ENCODE measurements at regions not wholly inside any gene's neighbourhood (a gene's known extent, or its start where the extent isn't known, plus 50 kb on each side); places are given as distances from the start of the nearest gene placed in this dataset.

DNA sequence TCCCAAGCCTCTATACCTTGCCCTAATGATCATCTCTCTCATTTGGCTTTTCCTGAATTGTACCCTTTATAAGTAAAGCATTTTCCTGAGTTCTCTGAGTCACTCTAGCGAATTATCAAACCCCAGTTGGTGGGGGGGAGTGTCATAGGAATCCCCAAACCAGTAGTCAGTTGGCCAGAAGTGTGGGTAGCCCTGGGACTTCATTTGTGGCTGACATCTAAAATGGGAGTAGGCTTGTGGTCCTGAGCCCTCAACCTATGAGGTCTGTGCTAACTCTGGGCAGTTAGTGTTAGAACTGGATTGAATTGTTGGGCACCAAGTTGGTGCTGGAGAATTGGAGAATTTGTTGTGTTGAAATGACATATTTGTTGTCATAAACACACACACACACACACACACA lies 91.3 kb downstream of the BBS10 start:
- no peak for TF ChIP-seq ELK1 (IDR thresholded peaks at IDR 0.05; ENCODE audit: borderline replicate concordance, low read depth, low read length)
- TF ChIP-seq BHLHE40 (IDR thresholded peaks at IDR 0.05; ENCODE audit: low read depth, low read length): no peak
- TF ChIP-seq CHD1 (IDR thresholded peaks at IDR 0.05; ENCODE audit: low read depth, low read length): no peak
- TF ChIP-seq POLR2A (IDR thresholded peaks at IDR 0.05; ENCODE audit: low read depth, low read length): no peak
- TF ChIP-seq SMC3 (IDR thresholded peaks at IDR 0.05; ENCODE audit: low read depth, low read length): no peak
- no peak for TF ChIP-seq FOS (IDR thresholded peaks at IDR 0.05; ENCODE audit: low read depth, low read length)
- no peak for TF ChIP-seq NFE2L2 (IDR thresholded peaks at IDR 0.05; ENCODE audit: low read depth, low read length)
- TF ChIP-seq CTCF (conservative IDR thresholded peaks at IDR 0.05; ENCODE audit: low read depth, low read length): no peak
- TF ChIP-seq RFX5 (IDR thresholded peaks at IDR 0.05; ENCODE audit: low read depth, low read length): no peak
- TF ChIP-seq MAZ (IDR thresholded peaks at IDR 0.05; ENCODE audit: borderline replicate concordance, low read depth, low read length): no peak
- TF ChIP-seq, protein P1, sequence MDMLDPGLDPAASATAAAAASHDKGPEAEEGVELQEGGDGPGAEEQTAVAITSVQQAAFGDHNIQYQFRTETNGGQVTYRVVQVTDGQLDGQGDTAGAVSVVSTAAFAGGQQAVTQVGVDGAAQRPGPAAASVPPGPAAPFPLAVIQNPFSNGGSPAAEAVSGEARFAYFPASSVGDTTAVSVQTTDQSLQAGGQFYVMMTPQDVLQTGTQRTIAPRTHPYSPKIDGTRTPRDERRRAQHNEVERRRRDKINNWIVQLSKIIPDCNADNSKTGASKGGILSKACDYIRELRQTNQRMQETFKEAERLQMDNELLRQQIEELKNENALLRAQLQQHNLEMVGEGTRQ (IDR thresholded peaks at IDR 0.05; ENCODE audit: low read depth, low read length): no peak
- no peak for TF ChIP-seq RAD21 (IDR thresholded peaks at IDR 0.05; ENCODE audit: low read length)
- H2BK5ac ChIP-seq (ENCODE audit: low read depth, low read length, poor library complexity, severe bottlenecking): no peak overlapping the region
- H3K36me3 ChIP-seq (ENCODE audit: control insufficient read depth, insufficient read depth, low read length): no peaks in the 10 kb centered on the region
- no TSS peak for BruUV-seq (replicated peaks)
- H3K27me3 ChIP-seq (ENCODE audit: control insufficient read depth, insufficient read depth, low read length): no peaks in the 10 kb centered on the region
- H3K4me2 ChIP-seq (ENCODE audit: low read depth, low read length): no peak overlapping the region
- H3K27ac ChIP-seq (ENCODE audit: insufficient read depth, low read length): no peak overlapping the region
- H3K4ac ChIP-seq (ENCODE audit: low read depth, low read length): peak overlapping the region; percentile 54; the same call in 1 of the 2 replicates
- H3K23ac ChIP-seq (ENCODE audit: low read depth, low read length): no peak overlapping the region
- peaks cover 12 to 13% of the 10 kb centered on the region in 2 experiments; a peak in 2 of 4 replicates for H3K79me1 ChIP-seq (ENCODE audit: low read depth in 1 of 2, low read length in 2 of 2)
- H4K20me1 ChIP-seq (ENCODE audit: insufficient read depth, low read length): no peaks in the 10 kb centered on the region
- H2BK120ac ChIP-seq (ENCODE audit: low read depth, low read length): no peak overlapping the region
- no peak overlapping the region for H3K4me3 ChIP-seq (ENCODE audit: insufficient read depth, low read depth, low read length)
- peak overlapping the region; percentile 70; the same call in 1 of the 2 replicates for H2BK20ac ChIP-seq (ENCODE audit: low read depth, low read length)
- no CpG with 5 or more reads among the region's 1 CpG for WGBS, 2 experiments (ENCODE audit: extremely low coverage in 2 of 2, insufficient read length in 1 of 2)
- dilution Hi-C loops (cut with HindIII; ENCODE audit: low sequenced_read_pairs, unreplicated experiment): no loop called here
- ChIA-PET CTCF (no interaction called here), POLR2A (ENCODE audit: unreplicated experiment) (no interaction called here)
- in situ Hi-C loops (cut with MboI; ENCODE audit: low sequenced_read_pairs): no loop called here
- peaks cover 12% of the 10 kb centered on the region for H3K4me1 ChIP-seq (ENCODE audit: control insufficient read depth, insufficient read depth, low read length)
- H3K9ac ChIP-seq (ENCODE audit: low read depth, low read length): no peak overlapping the region
- H3K14ac ChIP-seq (replicated peaks; ENCODE audit: low read depth, low read length): no peak overlapping the region
- intact Hi-C loops (cut with micrococcal nuclease): no loop called here
- peak overlapping the region; percentile 54; the same call in 1 of the 2 replicates for H2AK5ac ChIP-seq (ENCODE audit: low read depth, low read length)
- H3K56ac ChIP-seq (ENCODE audit: extremely low read depth, insufficient read depth, low read length): no peak overlapping the region
- peak overlapping the region; percentile 50; the same call in 1 of the 3 replicates for H2BK15ac ChIP-seq (ENCODE audit: low read depth, low read length)
- no peak overlapping the region for H2AFZ ChIP-seq (replicated peaks; ENCODE audit: low read length, poor library complexity)
- no peak overlapping the region for H4K8ac ChIP-seq (ENCODE audit: low read depth in 2 of 2, low read length in 2 of 2)
- no peak overlapping the region for H2AK9ac ChIP-seq (replicated peaks; ENCODE audit: low read depth, low read length, poor library complexity)
- peaks cover 7% of the 10 kb centered on the region; the same call in 1 of the 2 replicates for H3K9me1 ChIP-seq (ENCODE audit: insufficient read depth, low read length)
- H4K5ac ChIP-seq (ENCODE audit: low read depth, low read length): no peak overlapping the region
- no peak overlapping the region; the same call in 1 of the 2 replicates for H4K91ac ChIP-seq (ENCODE audit: insufficient read depth, low read depth, low read length)
- 0 out of 2 replicates have a peak, but pooled peaks cover 1% of the 10 kb centered on the region for H3K9me3 ChIP-seq (ENCODE audit: control insufficient read depth, insufficient read depth, low read length)
- DNase-seq: no peak
- no peak overlapping the region for H3K18ac ChIP-seq (ENCODE audit: low read depth, low read length)
- ATAC-seq (ENCODE audit: low read depth): no peak
